ENCODE measurements at regions not wholly inside any gene's neighbourhood (a gene's known extent, or its start where the extent isn't known, plus 50 kb on each side); places are given as distances from the start of the nearest gene placed in this dataset.

DNA sequence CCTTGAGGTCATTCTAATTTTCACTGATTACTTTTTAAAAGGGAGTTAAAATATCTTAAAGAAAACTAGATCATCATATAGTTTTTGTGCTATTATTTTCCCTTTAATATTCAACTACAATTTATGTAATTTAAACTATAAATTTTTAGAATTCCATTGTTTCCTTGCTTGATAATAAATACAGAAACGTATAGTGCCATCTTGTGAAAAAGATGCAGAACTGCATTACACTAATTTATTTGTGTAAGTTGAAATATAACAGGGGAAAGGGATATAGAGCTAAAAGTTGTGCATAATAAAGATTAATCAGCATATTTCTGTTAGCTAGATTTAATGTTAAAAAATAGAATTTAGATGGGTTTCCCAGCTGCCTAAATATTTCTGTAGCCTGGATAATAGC is 61.5 kb upstream of the TDRD3 start:
- H3K27me3 Mint-ChIP-seq (ENCODE audit: unreplicated experiment): no peaks in the 10 kb centered on the region
- H3K4me3 Mint-ChIP-seq (ENCODE audit: unreplicated experiment): no peak overlapping the region
- H3K4me1 Mint-ChIP-seq (ENCODE audit: low read depth, unreplicated experiment): no peaks in the 10 kb centered on the region
- no peaks in the 10 kb centered on the region for H3K9me3 Mint-ChIP-seq (ENCODE audit: unreplicated experiment)
- no peaks in the 10 kb centered on the region for H3K36me3 Mint-ChIP-seq (ENCODE audit: unreplicated experiment)
- peak; percentile 69 for TF ChIP-seq CTCF (IDR thresholded peaks at IDR 0.05; ENCODE audit: partially characterized antibody, unreplicated experiment)
- DNase-seq: no peak
- no peak overlapping the region for H3K27ac Mint-ChIP-seq (ENCODE audit: unreplicated experiment)

DNA sequence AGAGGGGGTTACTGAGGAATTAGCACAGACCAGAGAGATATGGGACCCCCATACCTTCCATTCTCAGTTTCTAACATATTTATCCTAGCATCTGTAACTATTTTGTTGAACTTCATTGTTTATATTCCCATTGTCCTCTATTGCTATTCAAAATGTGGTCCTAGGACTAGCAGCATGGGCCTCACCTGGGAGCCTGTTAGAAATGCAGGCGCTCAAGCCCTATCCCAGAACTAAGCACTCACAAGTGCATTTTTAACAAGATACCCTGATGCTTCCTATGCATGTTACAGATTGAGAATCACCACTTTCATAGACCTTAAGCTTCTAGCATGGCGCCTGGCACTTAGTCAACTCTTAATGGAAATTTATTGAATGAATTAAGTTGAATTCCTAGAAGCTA is 58.3 kb upstream of the TDRD3 start:
- Mint-ChIP-seq H3K27ac (ENCODE audit: unreplicated experiment) (no peak overlapping the region), H3K9me3 (ENCODE audit: unreplicated experiment) (no peaks in the 10 kb centered on the region), H3K4me3 (ENCODE audit: unreplicated experiment) (no peak overlapping the region), H3K27me3 (ENCODE audit: unreplicated experiment) (no peaks in the 10 kb centered on the region), H3K36me3 (ENCODE audit: unreplicated experiment) (no peaks in the 10 kb centered on the region), H3K4me1 (ENCODE audit: low read depth, unreplicated experiment) (no peaks in the 10 kb centered on the region)
- TF ChIP-seq CTCF (IDR thresholded peaks at IDR 0.05; ENCODE audit: partially characterized antibody, unreplicated experiment): no peak
- no peak for DNase-seq

DNA sequence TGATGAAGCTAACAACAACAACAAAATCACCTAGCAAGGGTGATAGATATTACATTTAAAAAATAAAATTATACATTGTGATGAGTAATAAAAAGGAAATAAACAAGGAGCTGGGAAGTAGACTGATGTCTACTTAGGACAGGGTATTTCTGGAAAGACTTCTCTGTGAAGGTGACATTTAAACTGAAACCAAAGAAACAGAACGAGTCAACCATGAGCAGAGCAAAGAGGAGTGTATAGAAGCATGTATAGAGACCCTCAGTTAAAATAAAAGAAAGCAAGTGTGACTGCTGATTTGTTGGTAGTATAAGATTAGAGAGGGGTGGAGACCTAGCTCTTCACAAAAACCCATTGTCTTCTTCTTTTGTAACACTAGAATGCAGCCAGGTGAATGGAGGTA is 53.0 kb upstream of the TDRD3 start:
- Mint-ChIP-seq H3K9me3 (ENCODE audit: unreplicated experiment) (no peaks in the 10 kb centered on the region), H3K4me3 (ENCODE audit: unreplicated experiment) (no peak overlapping the region), H3K4me1 (ENCODE audit: low read depth, unreplicated experiment) (no peaks in the 10 kb centered on the region), H3K27ac (ENCODE audit: unreplicated experiment) (no peak overlapping the region), H3K36me3 (ENCODE audit: unreplicated experiment) (no peaks in the 10 kb centered on the region), H3K27me3 (ENCODE audit: unreplicated experiment) (no peaks in the 10 kb centered on the region)
- no peak for DNase-seq
- TF ChIP-seq CTCF (IDR thresholded peaks at IDR 0.05; ENCODE audit: partially characterized antibody, unreplicated experiment): no peak

GRCh38 chr13:60347174-60347573 is 49.8 kb upstream of the TDRD3 start:
- no peak overlapping the region for H3K27ac Mint-ChIP-seq (ENCODE audit: unreplicated experiment)
- DNase-seq: no peak
- H3K4me1 Mint-ChIP-seq (ENCODE audit: low read depth, unreplicated experiment): no peaks in the 10 kb centered on the region
- H3K4me3 Mint-ChIP-seq (ENCODE audit: unreplicated experiment): no peak overlapping the region
- no peak for TF ChIP-seq CTCF (IDR thresholded peaks at IDR 0.05; ENCODE audit: partially characterized antibody, unreplicated experiment)
- H3K27me3 Mint-ChIP-seq (ENCODE audit: unreplicated experiment): no peaks in the 10 kb centered on the region
- no peaks in the 10 kb centered on the region for H3K36me3 Mint-ChIP-seq (ENCODE audit: unreplicated experiment)
- H3K9me3 Mint-ChIP-seq (ENCODE audit: unreplicated experiment): no peaks in the 10 kb centered on the region

All from glutamatergic neuron (in vitro differentiated cells).